GM12878 (cell line): ENCODE measurements at regions not wholly inside any gene's neighbourhood (a gene's known extent, or its start where the extent isn't known, plus 50 kb on each side); places are given as distances from the start of the nearest gene placed in this dataset.

Experiments
- ATAC-seq: fragments of 200-7000 bp; cut with Tn5 transposase; 3 replicates; pipeline ENCODE4 v1.9.1; 2020; ENCODE audit warnings: mild to moderate bottlenecking, moderate library complexity
- BruUV-seq: library from RNA; stranded (reverse); fragments of 400-500 nt; replicated peaks from 2 replicates; lab custom pipeline; 2021; lab: Mats Ljungman, UMichigan
- CTCF ChIA-PET: fragments of 300-600 bp; sonication (Branson Sonifier 250); formaldehyde crosslinking; extraction: SDS; loops from one replicate; lab custom pipeline; 2021; ENCODE audit warnings: inconsistent platforms; lab: Yijun Ruan, JAX
- POLR2A ChIA-PET: fragments of 350-600 bp; formaldehyde crosslinking; extraction: SDS; loops from one replicate; lab custom pipeline; 2021; ENCODE audit warnings: inconsistent platforms; lab: Charles Lee
- RAD21 ChIA-PET: fragments of 300-600 bp; sonication (Branson Sonifier 250); formaldehyde crosslinking; loops from one replicate; lab custom pipeline; 2023; ENCODE audit warnings: antibody characterized with exemption; ENCODE audit not compliant: unreplicated experiment; lab: Charles Lee
- SMC1A ChIA-PET: fragments of 300-600 bp; sonication (Branson Sonifier 250); formaldehyde crosslinking; loops from one replicate; lab custom pipeline; 2023; ENCODE audit not compliant: unreplicated experiment, uncharacterized antibody; lab: Charles Lee
- DNase-seq: peaks from one replicate; pipeline ENCODE4 v3.0.0-alpha.2; 2011; ENCODE audit warnings: low read depth, low spot score
- FAIRE-seq: peaks from 3 replicates; lab custom pipeline; 2011; peaks lifted over from hg19 to GRCh38; lab: Jason Lieb, UNC
- H2AFZ ChIP-seq: 2 replicates; pipeline ENCODE4 v1.6.0; 2011; ENCODE audit warnings: low read depth, low read length, control low read depth; ENCODE audit not compliant: control insufficient read depth
- H3K27ac ChIP-seq: 2 replicates; pipeline ENCODE4 v1.5.1; 2011; ENCODE audit warnings: control low read depth; ENCODE audit not compliant: control insufficient read depth, insufficient read depth
- H3K27me3 ChIP-seq, 2 experiments: replicated peaks in 1 of 2; 2 replicates each; pipeline versions ENCODE4 v1.6.0 to v1.6.1; 2011; ENCODE audit warnings: low read length in 1 of 2; ENCODE audit not compliant: control insufficient read depth in 2 of 2, insufficient read depth in 2 of 2
- H3K36me3 ChIP-seq, 2 experiments: 2 replicates each; pipeline ENCODE4 v1.5.1; 2011; ENCODE audit warnings: low read length in 1 of 2; ENCODE audit not compliant: control insufficient read depth in 2 of 2, insufficient read depth in 2 of 2
- H3K4me1 ChIP-seq: 2 replicates; pipeline ENCODE4 v1.6.1; 2011; ENCODE audit warnings: mild to moderate bottlenecking, low read length, moderate library complexity, mixed read lengths; ENCODE audit not compliant: control insufficient read depth, insufficient read depth
- H3K4me2 ChIP-seq: 2 replicates; pipeline ENCODE4 v1.6.0; 2011; ENCODE audit warnings: control low read depth; ENCODE audit not compliant: control insufficient read depth, insufficient read depth
- H3K4me3 ChIP-seq: fragments of 200-600 bp; sonication (generic); 2 replicates; pipeline ENCODE4 v1.5.1; 2016
- H3K79me2 ChIP-seq: 2 replicates; pipeline ENCODE4 v1.6.0; 2011; ENCODE audit warnings: low read length; ENCODE audit not compliant: control insufficient read depth, insufficient read depth
- H3K9ac ChIP-seq: 2 replicates; pipeline ENCODE4 v1.8.0; 2011; ENCODE audit warnings: low read length, control low read depth, mixed read lengths; ENCODE audit not compliant: control insufficient read depth, insufficient read depth
- H3K9me3 ChIP-seq: replicated peaks from 3 replicates; pipeline ENCODE4 v1.5.1; 2011; ENCODE audit warnings: mild to moderate bottlenecking, low read length; ENCODE audit not compliant: control insufficient read depth, insufficient read depth
- H4K20me1 ChIP-seq: 2 replicates; pipeline ENCODE4 v1.6.0; 2011; ENCODE audit not compliant: control insufficient read depth, insufficient read depth
- ATF7 ChIP-seq: fragments of 450-650 bp; IDR thresholded peaks from 2 replicates; pipeline ENCODE4 v1.6.1; 2016; ENCODE audit warnings: low read depth, mild to moderate bottlenecking
- CBFB ChIP-seq: IDR thresholded peaks from 2 replicates; pipeline ENCODE4 v1.6.1; 2016; ENCODE audit warnings: antibody characterized with exemption, low read depth
- E2F8 ChIP-seq: fragments of 450-650 bp; IDR thresholded peaks from 2 replicates; pipeline ENCODE4 v1.6.1; 2018; ENCODE audit warnings: mild to moderate bottlenecking, low read depth, moderate library complexity; ENCODE audit not compliant: partially characterized antibody
- E4F1 ChIP-seq: fragments of 450-650 bp; IDR thresholded peaks from 2 replicates; pipeline ENCODE4 v1.6.1; 2018; ENCODE audit warnings: borderline replicate concordance, mild to moderate bottlenecking; ENCODE audit not compliant: partially characterized antibody
- SUPT20H ChIP-seq: IDR thresholded peaks from 2 replicates; pipeline ENCODE4 v1.6.1; 2011; ENCODE audit warnings: low read depth, mild to moderate bottlenecking, low read length, moderate library complexity, borderline replicate concordance; ENCODE audit not compliant: control insufficient read depth
- WGBS: methylation state at CpG from one replicate; pipeline ENCODE4 v1.1.6; 2016; ENCODE audit warnings: low lambda C conversion rate; ENCODE audit not compliant: insufficient replicate concordance, insufficient coverage; ENCODE audit errors: missing lambda C conversion rate; 5-methylcytosine and 5-hydroxymethylcytosine counted together
- in situ Hi-C: fragments of 300-500 bp; cut with MboI; formaldehyde crosslinking; loops from 9 replicates; pipeline ENCODE4 v1.14.3; 2018; ENCODE audit warnings: mixed read lengths
- intact Hi-C: fragments of 100-400 bp; cut with micrococcal nuclease; formaldehyde crosslinking; loops from one replicate; pipeline ENCODE4 v1.14.2; 2022; ENCODE audit not compliant: unreplicated experiment

- no peak for TF ChIP-seq E2F8
- H2AFZ ChIP-seq = no peak overlapping the region
- 95% methylated on average over 3 of the region's 3 CpGs for WGBS
- peaks cover 0 to 3% of the 10 kb centered on the region in 2 experiments; a peak in 1 of 4 replicates for H3K27me3 ChIP-seq
- no peaks in the 10 kb centered on the region for H3K9me3 ChIP-seq
- ChIA-PET POLR2A (interaction anchor here (1.4 kb wide), 1 partner anchor 12 kb away, joined by 3 read pairs; no protein-coding TSS in a partner anchor), CTCF (no interaction called here), SMC1A (interaction anchor here (0.7 kb wide), 1 partner anchor 28 kb away, joined by 3 read pairs; no protein-coding TSS in a partner anchor), RAD21 (interaction anchor here (0.8 kb wide), 1 partner anchor 10 kb away, joined by 3 read pairs; no protein-coding TSS in a partner anchor)
- H3K27ac ChIP-seq = no peak overlapping the region
- in situ Hi-C loops = no loop called here
- no peak for FAIRE-seq
- no peaks in the 10 kb centered on the region for H4K20me1 ChIP-seq
- H3K4me3 ChIP-seq = no peak overlapping the region
- H3K36me3 ChIP-seq = no peaks in the 10 kb centered on the region
- H3K4me1 ChIP-seq = no peaks in the 10 kb centered on the region; the same call in 1 of the 2 replicates
- ATAC-seq = no peak; the same call in 2 of the 3 replicates
- intact Hi-C loops = no loop called here
- H3K79me2 ChIP-seq = no peaks in the 10 kb centered on the region
- no peak overlapping the region for H3K9ac ChIP-seq
- H3K4me2 ChIP-seq = no peak overlapping the region
- DNase-seq = no peak
- no TSS peak for BruUV-seq
These were observed 68.1 kb downstream of the BOD1L2 start for GRCh38 chr18:57214976-57215375.

GRCh38 chr18:57218281-57218680, 71.4 kb downstream of the BOD1L2 start:
- Histone ChIP-seq H3K27ac (no peak overlapping the region), H2AFZ (no peak overlapping the region), H3K27me3 (no peaks in the 10 kb centered on the region), H3K4me3 (no peak overlapping the region), H3K4me2 (no peak overlapping the region), H3K4me1 (no peaks in the 10 kb centered on the region), H3K9me3 (no peaks in the 10 kb centered on the region), H3K36me3 (no peaks in the 10 kb centered on the region), H3K9ac (no peak overlapping the region), H4K20me1 (no peaks in the 10 kb centered on the region), H3K79me2 (no peaks in the 10 kb centered on the region)
- 66% methylated on average over 6 of the region's 6 CpGs for WGBS
- POLR2A ChIA-PET = no interaction called here
- intact Hi-C loops = no loop called here
- CTCF ChIA-PET = no interaction called here
- no peak for FAIRE-seq
- RAD21 ChIA-PET = no interaction called here
- no TSS peak for BruUV-seq
- in situ Hi-C loops = no loop called here
- ATAC-seq = no peak
- no peak for DNase-seq
- TF ChIP-seq E4F1 (no peak), CBFB (no peak), SUPT20H (no peak), ATF7 (no peak)
- SMC1A ChIA-PET = no interaction called here
